A549 (cell line): ENCODE measurements at regions not wholly inside any gene's neighbourhood (a gene's known extent, or its start where the extent isn't known, plus 50 kb on each side); places are given as distances from the start of the nearest gene placed in this dataset.

Source experiments
- MAZ ChIP-seq: fragments of 150-350 bp; IDR thresholded peaks from 2 replicates; pipeline ENCODE4 v1.6.1; 2014; ENCODE audit warnings: antibody characterized with exemption, low read depth, low read length, borderline replicate concordance
- TF ChIP-seq, protein P1 (sequence below): fragments of >200 bp; sonication (Bioruptor Twin); formaldehyde crosslinking; IDR thresholded peaks from 3 replicates; pipeline ENCODE4 v1.5.1; 2016

GRCh38 chr11:29943347-29943746, 73.5 kb downstream of the KCNA4 start:
- no peak for TF ChIP-seq MAZ
- TF ChIP-seq, protein P1, sequence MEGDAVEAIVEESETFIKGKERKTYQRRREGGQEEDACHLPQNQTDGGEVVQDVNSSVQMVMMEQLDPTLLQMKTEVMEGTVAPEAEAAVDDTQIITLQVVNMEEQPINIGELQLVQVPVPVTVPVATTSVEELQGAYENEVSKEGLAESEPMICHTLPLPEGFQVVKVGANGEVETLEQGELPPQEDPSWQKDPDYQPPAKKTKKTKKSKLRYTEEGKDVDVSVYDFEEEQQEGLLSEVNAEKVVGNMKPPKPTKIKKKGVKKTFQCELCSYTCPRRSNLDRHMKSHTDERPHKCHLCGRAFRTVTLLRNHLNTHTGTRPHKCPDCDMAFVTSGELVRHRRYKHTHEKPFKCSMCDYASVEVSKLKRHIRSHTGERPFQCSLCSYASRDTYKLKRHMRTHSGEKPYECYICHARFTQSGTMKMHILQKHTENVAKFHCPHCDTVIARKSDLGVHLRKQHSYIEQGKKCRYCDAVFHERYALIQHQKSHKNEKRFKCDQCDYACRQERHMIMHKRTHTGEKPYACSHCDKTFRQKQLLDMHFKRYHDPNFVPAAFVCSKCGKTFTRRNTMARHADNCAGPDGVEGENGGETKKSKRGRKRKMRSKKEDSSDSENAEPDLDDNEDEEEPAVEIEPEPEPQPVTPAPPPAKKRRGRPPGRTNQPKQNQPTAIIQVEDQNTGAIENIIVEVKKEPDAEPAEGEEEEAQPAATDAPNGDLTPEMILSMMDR, result no peak
